ENCODE measurements at regions not wholly inside any gene's neighbourhood (a gene's known extent, or its start where the extent isn't known, plus 50 kb on each side); places are given as distances from the start of the nearest gene placed in this dataset.

DNA sequence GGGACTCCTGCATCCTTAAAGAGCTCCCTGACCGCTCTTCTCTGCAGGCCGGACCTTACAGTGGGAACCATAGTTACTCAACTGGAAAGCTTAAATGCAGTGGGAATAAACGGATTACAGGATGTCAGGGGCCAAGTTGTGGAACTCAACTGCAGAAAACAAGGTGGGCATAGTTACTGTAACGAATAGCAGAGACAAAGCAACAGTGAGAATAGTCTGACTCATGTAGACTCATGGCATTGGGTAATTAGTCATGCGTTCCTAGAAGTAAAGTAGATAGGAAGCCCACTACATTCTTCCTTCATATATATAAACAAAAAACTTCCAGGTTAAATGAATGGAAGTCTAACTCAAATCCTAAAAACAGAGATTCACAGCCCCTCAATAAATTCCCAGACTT lies 95.5 kb upstream of the CHRNA7 start:
- TF ChIP-seq, protein P1, sequence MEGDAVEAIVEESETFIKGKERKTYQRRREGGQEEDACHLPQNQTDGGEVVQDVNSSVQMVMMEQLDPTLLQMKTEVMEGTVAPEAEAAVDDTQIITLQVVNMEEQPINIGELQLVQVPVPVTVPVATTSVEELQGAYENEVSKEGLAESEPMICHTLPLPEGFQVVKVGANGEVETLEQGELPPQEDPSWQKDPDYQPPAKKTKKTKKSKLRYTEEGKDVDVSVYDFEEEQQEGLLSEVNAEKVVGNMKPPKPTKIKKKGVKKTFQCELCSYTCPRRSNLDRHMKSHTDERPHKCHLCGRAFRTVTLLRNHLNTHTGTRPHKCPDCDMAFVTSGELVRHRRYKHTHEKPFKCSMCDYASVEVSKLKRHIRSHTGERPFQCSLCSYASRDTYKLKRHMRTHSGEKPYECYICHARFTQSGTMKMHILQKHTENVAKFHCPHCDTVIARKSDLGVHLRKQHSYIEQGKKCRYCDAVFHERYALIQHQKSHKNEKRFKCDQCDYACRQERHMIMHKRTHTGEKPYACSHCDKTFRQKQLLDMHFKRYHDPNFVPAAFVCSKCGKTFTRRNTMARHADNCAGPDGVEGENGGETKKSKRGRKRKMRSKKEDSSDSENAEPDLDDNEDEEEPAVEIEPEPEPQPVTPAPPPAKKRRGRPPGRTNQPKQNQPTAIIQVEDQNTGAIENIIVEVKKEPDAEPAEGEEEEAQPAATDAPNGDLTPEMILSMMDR (conservative IDR thresholded peaks at IDR 0.05): no peak
- TF ChIP-seq ZFX (IDR thresholded peaks at IDR 0.05): no peak

Data from C4-2B (cell line).